SJCRH30 (cell line): ENCODE measurements at regions not wholly inside any gene's neighbourhood (a gene's known extent, or its start where the extent isn't known, plus 50 kb on each side); places are given as distances from the start of the nearest gene placed in this dataset.
"Not testable (repeated sequence)": the region's sequence is repeated elsewhere in the genome, so short reads cannot be mapped to it uniquely, and the experiment has no call there.

Experiments used
- DNase-seq, 2 experiments: peaks; one replicate each; pipeline ENCODE4 v3.0.0-alpha.2; 2015 to 2020
- H3K27ac ChIP-seq: fragments of 250-450 bp; sonication (Bioruptor Pico); 2 replicates; pipeline ENCODE4 v1.5.1; 2020; ENCODE audit warnings: mild to moderate bottlenecking, moderate library complexity
- H3K27me3 ChIP-seq: fragments of 250-450 bp; sonication (Bioruptor Pico); 2 replicates; pipeline ENCODE4 v1.5.1; 2020; ENCODE audit warnings: mild to moderate bottlenecking, moderate library complexity
- H3K36me3 ChIP-seq: fragments of 250-450 bp; sonication (Bioruptor Pico); 2 replicates; pipeline ENCODE4 v1.5.1; 2020; ENCODE audit warnings: mild to moderate bottlenecking, moderate library complexity
- H3K4me1 ChIP-seq: fragments of 250-450 bp; sonication (Bioruptor Pico); 2 replicates; pipeline ENCODE4 v1.5.1; 2020; ENCODE audit warnings: mild to moderate bottlenecking, moderate library complexity
- H3K4me3 ChIP-seq: fragments of 250-450 bp; sonication (Bioruptor Pico); 2 replicates; pipeline ENCODE4 v1.5.1; 2020; ENCODE audit warnings: mild to moderate bottlenecking, moderate library complexity
- H3K9me3 ChIP-seq: fragments of 250-450 bp; sonication (Bioruptor Pico); replicated peaks from 2 replicates; pipeline ENCODE4 v1.5.1; 2020; ENCODE audit warnings: mild to moderate bottlenecking, moderate library complexity

DNA sequence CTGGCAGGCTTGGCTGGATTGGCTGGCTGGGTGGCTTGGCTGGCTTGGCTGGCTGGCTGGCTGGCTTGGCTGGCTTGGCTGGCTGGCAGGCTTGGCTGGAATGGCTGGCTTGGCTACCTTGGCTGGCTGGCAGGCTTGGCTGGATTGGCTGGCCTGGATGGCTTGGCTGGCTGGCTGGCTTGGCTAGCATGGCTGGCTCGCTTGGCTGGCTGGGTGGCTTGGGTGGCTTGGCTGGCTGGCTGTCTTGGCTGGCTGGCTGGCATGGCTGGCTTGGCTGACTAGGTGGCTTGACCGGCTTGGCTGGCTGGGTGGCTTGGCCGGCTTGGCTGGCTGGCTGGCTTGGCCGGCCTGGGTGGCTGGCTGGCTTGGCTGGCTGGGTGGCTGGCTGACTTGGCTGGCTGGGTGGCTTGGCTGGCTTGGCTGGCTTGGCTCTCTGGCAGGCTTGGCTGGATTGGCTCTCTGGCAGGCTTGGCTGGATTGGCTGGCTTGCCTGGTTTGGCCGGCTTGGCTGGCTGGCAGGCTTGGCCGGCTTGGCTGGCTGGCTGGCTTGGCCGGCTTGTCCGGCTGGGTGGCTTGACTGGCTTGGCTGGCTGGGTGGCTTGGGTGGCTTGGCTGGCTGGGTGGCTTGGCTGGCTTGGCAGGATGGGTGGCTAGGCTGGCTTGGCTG is 440.9 kb downstream of the GOLGA6L6 start:
- not testable (repeated sequence) for H3K4me1 ChIP-seq, H3K4me3 ChIP-seq, DNase-seq, H3K36me3 ChIP-seq, H3K27me3 ChIP-seq, H3K9me3 ChIP-seq, H3K27ac ChIP-seq

DNA sequence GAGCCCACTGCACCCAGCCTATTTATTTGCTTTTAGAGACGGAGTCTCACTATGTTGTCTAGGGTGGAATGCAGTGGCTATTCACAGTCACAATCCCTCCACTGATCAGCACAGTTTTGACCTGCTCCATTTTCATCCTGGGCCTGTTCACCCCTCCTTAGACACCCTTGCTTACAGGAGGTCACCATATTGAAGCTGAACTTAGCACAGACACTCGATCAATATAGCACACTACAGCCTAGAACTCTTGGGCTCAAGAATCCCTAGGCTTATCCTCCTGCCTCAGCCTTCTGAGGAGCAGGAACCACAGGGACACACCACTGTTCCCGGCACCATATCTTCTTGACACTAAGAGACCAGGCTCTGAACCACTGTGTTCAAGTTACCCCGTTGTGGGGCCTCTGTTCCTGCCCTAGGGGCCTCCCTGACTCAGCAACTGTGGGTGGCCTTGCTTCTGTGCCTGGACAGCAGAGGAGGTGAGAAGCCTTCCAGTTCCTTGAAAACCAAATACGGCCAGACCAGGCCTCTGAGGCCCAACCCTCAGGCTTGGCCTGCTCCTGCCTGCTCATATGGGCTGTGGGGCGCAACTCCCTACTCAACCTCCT is 445.8 kb downstream of the GOLGA6L6 start:
- H3K27me3 ChIP-seq = not testable (repeated sequence)

DNA sequence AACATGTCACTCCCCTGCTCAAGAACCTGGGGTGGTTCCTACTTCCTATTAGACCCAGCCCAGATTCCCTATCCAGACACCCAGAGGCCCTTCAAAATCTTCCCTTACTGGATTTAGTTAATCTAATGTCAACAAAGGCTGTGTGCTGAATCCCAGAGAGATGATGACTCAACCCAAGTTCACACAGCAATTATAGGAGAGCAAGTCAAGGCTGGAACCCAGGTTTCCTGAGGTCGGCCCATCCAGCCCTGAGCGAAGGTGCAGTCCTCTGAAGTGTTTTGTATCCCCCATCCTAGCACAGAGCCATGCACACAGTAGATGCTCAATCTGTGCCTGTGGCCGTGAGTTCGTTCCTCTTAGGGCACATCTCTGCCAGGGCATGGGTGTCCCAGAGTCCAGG is 452.1 kb downstream of the GOLGA6L6 start:
- not testable (repeated sequence) for DNase-seq

More for the DNA sequence above, 445.8 kb downstream of the GOLGA6L6 start:
- not testable (repeated sequence) for H3K4me3 ChIP-seq, H3K36me3 ChIP-seq, H3K27ac ChIP-seq, H3K4me1 ChIP-seq, DNase-seq, H3K9me3 ChIP-seq

DNA sequence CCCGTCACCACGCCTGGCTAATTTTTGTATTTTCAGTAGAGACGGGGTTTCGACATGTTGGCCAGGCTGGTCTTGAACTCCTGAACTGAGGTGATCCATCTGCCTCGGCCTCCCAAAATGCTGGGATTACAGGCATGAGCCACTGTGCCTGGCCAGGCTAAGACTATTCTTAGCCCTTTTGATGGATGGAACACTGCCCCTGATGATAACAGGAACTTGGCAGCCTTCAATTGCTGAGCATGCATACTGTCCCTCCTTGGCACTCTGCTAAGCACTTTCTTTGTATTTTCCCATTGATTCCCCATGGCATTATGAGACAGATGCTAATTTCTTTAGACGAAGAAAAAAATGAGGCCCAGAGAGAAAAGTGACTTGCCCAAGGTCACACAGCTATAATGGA is 457.6 kb downstream of the GOLGA6L6 start:
- H3K36me3 ChIP-seq, H3K4me3 ChIP-seq, H3K9me3 ChIP-seq, H3K27ac ChIP-seq, DNase-seq, H3K27me3 ChIP-seq, H3K4me1 ChIP-seq: not testable (repeated sequence)

More for the DNA sequence above, 452.1 kb downstream of the GOLGA6L6 start:
- not testable (repeated sequence) for H3K27me3 ChIP-seq, H3K36me3 ChIP-seq, H3K4me3 ChIP-seq, H3K27ac ChIP-seq, H3K4me1 ChIP-seq, H3K9me3 ChIP-seq

DNA sequence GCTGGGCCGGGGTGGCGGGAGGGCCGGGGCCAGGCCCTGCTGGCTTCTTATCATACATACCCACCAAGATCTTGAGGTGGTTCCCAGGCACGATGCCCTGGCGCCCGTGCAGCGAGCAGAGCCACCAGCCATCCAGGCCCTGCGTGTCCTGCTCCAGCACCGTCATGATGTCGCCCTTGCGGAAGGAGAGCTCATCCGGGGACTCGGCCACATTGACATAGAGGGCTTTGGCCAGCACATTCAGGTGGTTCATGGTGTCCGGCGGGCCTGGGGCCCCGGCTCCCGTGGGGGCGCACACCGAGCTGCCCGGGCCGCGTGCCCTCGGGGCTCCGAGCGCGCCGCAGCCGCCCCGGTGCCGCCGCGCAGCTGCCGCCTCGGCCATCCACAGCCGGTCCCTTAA is 467.5 kb downstream of the GOLGA6L6 start:
- not testable (repeated sequence) for H3K9me3 ChIP-seq, H3K36me3 ChIP-seq, H3K27me3 ChIP-seq, DNase-seq, H3K27ac ChIP-seq, H3K4me1 ChIP-seq, H3K4me3 ChIP-seq

DNA sequence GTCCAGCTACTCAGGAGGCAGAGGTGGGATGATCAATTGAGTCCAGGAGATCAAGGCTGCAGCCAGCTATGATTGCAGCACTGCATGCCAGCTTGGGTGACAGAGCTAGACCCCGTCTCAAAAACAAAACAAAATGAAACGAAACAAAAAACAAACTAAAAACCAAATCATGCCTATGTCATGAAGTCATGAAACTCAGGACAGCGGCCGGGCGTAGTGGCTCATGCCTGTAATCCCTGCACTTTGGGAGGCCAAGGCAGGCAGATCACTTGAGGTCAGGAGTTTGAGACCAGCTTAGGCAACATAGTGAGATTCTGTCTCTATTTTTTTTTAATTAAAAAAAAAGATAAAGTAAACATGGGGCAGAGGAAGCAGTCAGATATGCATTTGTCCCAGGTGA is 472.6 kb downstream of the GOLGA6L6 start:
- not testable (repeated sequence) for H3K4me1 ChIP-seq, H3K4me3 ChIP-seq, DNase-seq, H3K27me3 ChIP-seq, H3K36me3 ChIP-seq, H3K27ac ChIP-seq, H3K9me3 ChIP-seq

DNA sequence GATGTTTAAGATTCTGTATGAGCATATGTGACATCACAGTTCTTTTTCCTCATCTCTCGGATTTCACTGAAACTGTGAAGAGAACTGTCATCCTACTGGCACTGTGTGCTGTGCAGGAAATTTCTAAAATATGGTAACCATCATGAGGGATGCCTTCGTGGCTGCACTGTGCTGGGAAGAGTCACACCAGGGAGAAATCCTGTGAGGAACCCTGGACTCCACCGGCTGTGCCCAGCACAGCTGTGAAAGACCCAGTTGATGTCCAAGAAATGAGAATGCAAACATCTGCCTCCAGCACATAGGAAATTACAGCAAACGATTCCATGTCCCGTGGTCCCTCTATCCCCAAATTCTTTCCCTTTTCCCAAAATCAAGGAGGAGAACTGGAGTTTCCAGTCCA is 475.4 kb downstream of the GOLGA6L6 start:
- not testable (repeated sequence) for H3K9me3 ChIP-seq, H3K27ac ChIP-seq, H3K4me3 ChIP-seq, H3K4me1 ChIP-seq, H3K36me3 ChIP-seq, DNase-seq, H3K27me3 ChIP-seq

DNA sequence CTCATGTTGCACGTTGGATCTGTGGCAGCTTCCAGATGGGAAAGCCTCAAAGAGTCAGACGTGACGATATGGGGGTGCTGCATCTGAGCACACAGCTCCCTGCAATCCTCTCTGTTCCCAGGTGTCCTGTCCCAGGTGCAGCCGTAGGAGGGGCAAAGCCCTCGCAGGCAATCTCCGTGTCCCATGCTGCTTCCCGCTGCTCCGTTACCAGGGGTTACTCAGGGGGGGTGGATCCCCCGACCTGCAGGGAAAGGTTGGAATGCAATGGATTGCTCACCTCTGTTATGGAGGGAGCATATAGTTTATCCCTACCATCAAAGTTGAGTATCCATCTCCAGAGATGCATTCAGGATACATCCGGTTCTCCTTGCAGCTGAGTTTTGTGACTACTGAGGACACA is 476.1 kb downstream of the GOLGA6L6 start:
- not testable (repeated sequence) for H3K4me3 ChIP-seq, H3K27ac ChIP-seq, H3K36me3 ChIP-seq, H3K9me3 ChIP-seq, H3K27me3 ChIP-seq, H3K4me1 ChIP-seq, DNase-seq

DNA sequence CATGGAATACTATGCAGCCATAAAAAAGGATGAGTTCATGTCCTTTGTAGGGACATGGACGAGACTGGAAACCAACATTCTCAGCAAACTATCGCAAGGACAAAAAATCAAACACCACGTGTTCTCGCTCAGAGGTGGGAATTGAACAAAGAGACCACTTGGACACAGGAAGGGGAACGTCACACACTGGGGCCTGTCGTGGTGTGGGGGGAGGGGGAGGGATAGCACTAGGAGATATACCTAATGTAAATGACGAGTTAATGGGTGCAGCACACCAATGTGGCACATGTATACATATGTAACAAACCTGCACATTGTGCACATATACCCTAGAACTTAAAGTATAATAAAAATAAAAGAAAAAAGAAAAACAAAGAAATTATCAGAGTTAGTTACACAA is 478.4 kb downstream of the GOLGA6L6 start:
- DNase-seq, H3K9me3 ChIP-seq: not testable (repeated sequence)

DNA sequence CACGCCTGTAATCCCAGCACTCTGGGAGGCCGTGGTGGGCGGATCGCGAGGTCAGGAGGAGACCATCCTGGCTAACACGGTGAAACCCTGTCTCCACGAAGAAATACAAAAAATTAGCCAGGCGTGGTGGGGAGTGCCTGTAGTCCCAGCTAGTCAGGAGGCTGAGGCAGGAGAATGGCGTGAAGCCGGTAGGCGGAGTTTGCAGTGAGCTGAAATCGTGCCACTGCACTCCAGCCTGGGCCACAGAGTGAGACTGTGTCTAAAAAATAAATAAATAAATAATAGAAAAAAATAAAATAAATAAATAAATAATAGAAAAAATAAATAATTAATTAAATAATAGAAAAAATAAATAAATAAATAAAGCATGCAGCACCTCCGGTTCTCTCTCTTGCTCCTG is 480.8 kb downstream of the GOLGA6L6 start:
- DNase-seq, H3K36me3 ChIP-seq, H3K27ac ChIP-seq, H3K4me3 ChIP-seq, H3K27me3 ChIP-seq, H3K4me1 ChIP-seq, H3K9me3 ChIP-seq: not testable (repeated sequence)

More for the DNA sequence above, 478.4 kb downstream of the GOLGA6L6 start:
- H3K27ac ChIP-seq, H3K27me3 ChIP-seq, H3K4me1 ChIP-seq, H3K36me3 ChIP-seq, H3K4me3 ChIP-seq: not testable (repeated sequence)

DNA sequence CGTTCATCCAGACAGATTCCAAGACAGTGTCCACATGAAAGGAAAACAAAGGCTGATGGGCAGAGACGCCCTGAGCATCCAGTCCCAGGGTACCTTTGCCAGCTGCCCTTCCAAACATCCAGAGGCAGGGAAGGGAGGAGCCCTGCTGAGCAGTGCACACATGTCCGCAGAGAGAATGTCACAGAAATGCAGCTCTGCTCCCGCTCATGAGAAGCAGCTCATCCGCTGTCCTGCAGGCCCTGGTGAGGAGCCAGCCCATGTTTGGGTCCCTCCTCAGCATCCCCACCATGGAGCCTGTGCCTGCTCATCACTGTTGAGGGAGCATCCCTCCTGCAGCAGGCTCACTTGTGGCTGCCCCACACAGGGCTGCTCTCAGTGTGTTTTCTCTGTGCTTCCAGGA is 484.7 kb downstream of the GOLGA6L6 start:
- not testable (repeated sequence) for H3K27ac ChIP-seq, H3K9me3 ChIP-seq, H3K36me3 ChIP-seq, H3K4me1 ChIP-seq, H3K4me3 ChIP-seq, H3K27me3 ChIP-seq, DNase-seq

DNA sequence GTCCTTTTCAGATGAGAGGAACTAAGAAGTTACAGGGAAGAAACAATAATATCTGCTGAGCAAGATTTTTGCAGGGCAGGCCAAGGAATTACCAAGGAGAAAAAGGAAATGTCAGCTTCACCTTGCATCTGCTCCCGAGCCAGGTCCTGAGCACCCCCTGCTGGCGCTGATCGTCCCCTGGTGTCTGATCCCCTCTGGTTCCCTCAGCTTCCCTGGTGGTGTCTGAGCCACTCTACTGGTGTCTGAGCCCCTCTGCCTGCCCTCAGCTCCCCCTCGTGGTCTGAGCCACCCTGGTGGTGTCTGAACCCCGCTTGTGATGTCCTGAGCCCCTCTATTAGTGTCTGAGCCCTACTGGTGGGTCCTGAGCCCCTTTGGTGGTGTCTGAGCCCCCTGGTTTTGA is 485.7 kb downstream of the GOLGA6L6 start:
- DNase-seq, H3K4me3 ChIP-seq, H3K4me1 ChIP-seq: not testable (repeated sequence)

DNA sequence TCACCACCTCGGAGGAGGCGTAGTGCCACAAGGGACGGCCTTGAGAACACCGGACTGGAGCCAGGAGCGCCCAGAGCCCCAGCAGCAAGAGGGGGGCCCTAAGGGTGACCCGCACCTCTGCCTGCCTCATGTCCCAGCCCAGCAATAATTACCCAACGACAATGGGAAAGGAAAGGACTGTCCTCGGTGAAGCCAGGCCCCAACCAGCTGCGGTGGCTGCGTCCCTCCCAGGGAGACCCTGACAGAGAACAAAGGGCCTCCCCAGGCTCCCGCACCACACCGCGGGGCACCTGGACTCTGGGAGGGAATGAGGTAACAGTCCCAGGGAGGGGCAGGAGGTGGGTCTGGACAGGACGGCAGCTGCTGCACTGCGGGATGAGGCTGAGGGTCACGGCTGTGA is 493.4 kb downstream of the GOLGA6L6 start:
- DNase-seq = not testable (repeated sequence)

More for the DNA sequence above, 485.7 kb downstream of the GOLGA6L6 start:
- not testable (repeated sequence) for H3K27me3 ChIP-seq, H3K27ac ChIP-seq, H3K36me3 ChIP-seq, H3K9me3 ChIP-seq

DNA sequence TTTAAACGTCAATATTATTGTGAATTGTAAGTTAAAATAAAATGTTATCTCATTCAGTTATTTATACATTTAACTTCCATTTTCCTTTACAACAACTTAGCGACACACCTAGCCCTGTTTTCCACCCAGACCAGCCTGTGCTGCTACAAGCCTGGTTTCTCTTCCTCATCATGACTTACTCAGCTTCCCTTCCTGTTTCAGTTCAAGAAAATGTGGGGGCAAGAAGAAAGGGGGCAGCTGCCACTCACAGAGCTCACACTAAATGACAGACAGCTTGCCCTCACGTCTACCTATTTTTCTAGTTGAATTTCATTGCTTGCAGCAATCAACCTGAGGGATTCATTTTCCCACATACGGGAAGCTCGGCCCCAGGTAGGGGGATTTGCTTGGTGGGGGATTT is 496.4 kb downstream of the GOLGA6L6 start:
- not testable (repeated sequence) for H3K4me3 ChIP-seq, H3K36me3 ChIP-seq, H3K4me1 ChIP-seq, DNase-seq, H3K9me3 ChIP-seq, H3K27ac ChIP-seq, H3K27me3 ChIP-seq

More for the DNA sequence above, 493.4 kb downstream of the GOLGA6L6 start:
- H3K9me3 ChIP-seq, H3K27me3 ChIP-seq, H3K4me3 ChIP-seq, H3K36me3 ChIP-seq, H3K4me1 ChIP-seq, H3K27ac ChIP-seq: not testable (repeated sequence)

DNA sequence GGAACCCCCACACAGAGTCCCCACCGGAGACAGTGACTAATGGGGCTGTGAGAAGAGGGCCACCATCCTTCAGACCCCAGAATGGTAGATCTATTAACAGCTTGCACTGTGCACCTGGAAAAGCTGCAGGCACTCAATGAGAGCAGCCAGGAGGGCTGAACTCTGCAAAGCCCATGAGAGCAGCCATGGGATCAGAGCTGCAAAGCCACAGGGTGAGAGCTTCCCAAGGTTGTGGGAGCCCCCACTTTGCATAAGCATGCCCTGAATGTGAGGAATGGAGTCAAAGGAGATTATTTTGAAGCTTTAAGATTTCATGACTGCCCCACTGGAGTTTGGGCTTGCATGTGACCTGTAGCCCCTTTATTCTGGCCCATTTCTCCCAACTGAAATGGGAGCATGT is 500.9 kb downstream of the GOLGA6L6 start:
- not testable (repeated sequence) for H3K27ac ChIP-seq, H3K36me3 ChIP-seq, DNase-seq, H3K9me3 ChIP-seq, H3K4me3 ChIP-seq, H3K27me3 ChIP-seq, H3K4me1 ChIP-seq

DNA sequence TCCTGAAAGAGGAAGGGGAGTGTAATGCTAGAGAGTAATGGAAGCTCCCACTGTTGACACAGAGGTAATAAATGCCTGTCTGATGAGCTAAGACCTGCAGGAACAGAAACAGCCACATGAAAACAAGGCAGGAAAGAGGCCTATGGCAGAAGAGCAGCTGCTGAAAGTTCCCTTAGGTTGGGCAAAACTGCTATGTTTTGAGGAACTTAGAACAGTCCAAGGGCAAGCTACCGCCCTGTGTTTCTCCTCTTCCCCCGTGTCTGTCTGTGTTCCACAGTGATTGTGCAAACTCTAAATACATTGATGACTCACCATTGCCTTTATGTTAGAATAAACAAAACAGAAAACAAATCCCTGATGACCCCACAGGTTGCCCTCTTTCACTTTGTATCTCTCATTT is 516.6 kb downstream of the GOLGA6L6 start:
- H3K4me3 ChIP-seq, H3K27me3 ChIP-seq, H3K9me3 ChIP-seq, H3K4me1 ChIP-seq, H3K36me3 ChIP-seq, DNase-seq, H3K27ac ChIP-seq: not testable (repeated sequence)
